ACHN (cell line): ENCODE measurements at regions not wholly inside any gene's neighbourhood (a gene's known extent, or its start where the extent isn't known, plus 50 kb on each side); places are given as distances from the start of the nearest gene placed in this dataset.
A peak's percentile ranks its signal among the peaks of the same experiment; 100 is the strongest.
"Not testable (repeated sequence)": the region's sequence is repeated elsewhere in the genome, so short reads cannot be mapped to it uniquely, and the experiment has no call there.

Experiments used
- DNase-seq: peaks from one replicate; pipeline ENCODE4 v3.0.0-alpha.2; 2015
- in situ Hi-C: cut with HindIII; loops from 2 replicates; pipeline ENCODE4 v1.10.0; 2017; ENCODE audit warnings: low sequenced_read_pairs, low pct_ligation_motif_present, low pct_unique_long_range_greater_than_20kb

DNA sequence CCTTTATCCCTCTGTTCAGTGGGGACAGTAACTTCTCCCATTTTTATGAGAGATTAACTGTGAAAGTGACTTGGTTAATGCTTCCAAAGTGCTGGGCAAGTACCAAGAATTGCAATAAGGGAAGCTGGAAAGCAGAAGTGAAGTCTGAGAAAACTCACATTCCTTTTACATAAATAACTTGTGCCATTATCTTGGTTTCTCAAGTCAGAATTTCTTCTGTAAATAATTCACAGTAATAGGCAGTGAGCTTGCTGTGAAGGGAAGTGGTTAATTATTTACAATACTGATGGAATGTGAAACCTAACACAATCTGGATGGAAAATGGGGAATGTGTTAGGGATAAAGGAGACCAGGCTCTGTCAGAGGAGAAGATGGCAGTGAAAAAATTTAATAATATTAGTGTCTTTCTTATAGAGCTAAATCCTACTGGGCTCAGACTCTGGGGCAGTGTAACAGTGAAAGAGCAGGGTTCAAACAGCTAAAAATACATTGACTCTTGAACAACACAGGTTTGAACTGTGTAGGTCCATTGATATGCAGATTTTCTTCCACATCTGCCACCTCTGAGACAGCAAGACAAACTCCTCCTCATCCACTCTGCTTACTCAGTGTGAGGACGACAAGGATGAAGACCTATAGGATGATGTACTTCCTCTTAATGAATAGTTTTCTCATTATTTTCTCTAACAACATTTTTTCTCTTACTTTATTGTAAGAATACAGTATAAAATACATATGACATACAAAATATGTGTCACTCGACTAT is 251.5 kb upstream of the ISX start:
- in situ Hi-C loops: no loop called here
- DNase-seq: peak; percentile 92

- no peak for DNase-seq
- in situ Hi-C loops: no loop called here
These were observed 236.5 kb upstream of the ISX start for GRCh38 chr22:34829485-34829884.

GRCh38 chr22:34834059-34834458 is 231.9 kb upstream of the ISX start:
- DNase-seq: no peak
- in situ Hi-C loops: no loop called here

GRCh38 chr22:34834541-34834940 is 231.4 kb upstream of the ISX start:
- DNase-seq, in situ Hi-C loops: not testable (repeated sequence)

- no peak for DNase-seq
- in situ Hi-C loops: no loop called here
These were observed 224.6 kb upstream of the ISX start for GRCh38 chr22:34841331-34841771.

DNA sequence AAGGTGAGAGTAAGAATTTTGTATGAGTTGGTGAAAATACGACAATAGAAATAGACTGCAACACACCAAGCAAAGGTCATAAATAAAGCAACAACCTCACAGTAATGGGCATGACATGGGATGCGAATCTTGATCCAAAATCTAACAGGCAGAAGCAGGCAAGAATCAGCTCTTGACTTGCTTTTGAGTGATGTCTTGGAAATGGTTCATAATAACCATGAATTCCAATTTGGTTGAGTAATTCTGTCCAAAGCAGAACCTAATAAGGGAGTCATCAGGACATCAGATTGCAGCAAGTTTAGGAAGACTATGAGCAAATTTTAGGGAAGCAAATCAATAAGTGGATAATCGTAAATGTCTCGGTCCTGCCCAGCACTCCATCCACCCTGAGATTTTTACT is 224.0 kb upstream of the ISX start:
- DNase-seq: no peak
- in situ Hi-C loops: no loop called here

GRCh38 chr22:34842630-34843029 is 223.3 kb upstream of the ISX start:
- in situ Hi-C loops: no loop called here
- DNase-seq: no peak

DNA sequence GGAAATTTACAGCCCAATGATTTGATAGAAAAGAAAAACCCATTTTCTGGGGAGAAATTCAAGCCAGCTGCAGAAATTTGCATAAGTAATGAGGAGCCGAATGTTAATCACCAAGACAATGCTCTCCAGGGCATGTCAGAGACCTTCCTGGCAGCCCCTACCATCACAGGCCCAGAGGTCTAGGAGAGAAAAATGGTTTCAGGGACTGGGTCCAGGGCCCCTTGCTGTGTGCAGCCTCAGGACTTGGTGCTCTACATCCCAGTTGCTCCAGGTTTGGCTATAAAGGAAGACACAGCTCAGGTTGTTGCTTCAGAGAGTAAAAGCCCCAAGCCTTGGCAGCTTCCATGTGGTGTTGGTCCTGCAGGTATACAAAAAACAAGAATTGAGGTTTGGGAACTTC is 222.2 kb upstream of the ISX start:
- in situ Hi-C loops, DNase-seq: not testable (repeated sequence)

GRCh38 chr22:34845391-34845790 is 220.6 kb upstream of the ISX start:
- DNase-seq: no peak
- in situ Hi-C loops: no loop called here

DNA sequence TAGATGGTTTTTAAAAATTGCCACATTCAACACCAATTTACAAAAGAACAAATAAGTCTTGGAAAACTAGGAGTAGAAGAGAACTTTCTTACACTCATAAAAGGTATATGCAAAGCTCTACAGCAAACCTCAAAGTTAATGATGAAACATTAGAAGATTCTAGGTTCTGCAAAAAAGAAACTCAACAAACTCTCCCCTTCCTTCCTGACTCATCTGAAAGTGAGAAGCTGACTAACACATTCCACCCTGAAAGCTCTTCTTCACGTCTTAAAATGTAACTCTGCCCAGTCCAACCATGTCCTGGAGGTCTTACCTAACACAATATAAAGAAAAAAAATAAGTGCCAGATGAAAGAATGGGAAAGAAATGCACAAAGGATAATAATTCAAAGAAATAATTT is 218.9 kb upstream of the ISX start:
- peak; percentile 47 for DNase-seq
- in situ Hi-C loops: no loop called here

DNA sequence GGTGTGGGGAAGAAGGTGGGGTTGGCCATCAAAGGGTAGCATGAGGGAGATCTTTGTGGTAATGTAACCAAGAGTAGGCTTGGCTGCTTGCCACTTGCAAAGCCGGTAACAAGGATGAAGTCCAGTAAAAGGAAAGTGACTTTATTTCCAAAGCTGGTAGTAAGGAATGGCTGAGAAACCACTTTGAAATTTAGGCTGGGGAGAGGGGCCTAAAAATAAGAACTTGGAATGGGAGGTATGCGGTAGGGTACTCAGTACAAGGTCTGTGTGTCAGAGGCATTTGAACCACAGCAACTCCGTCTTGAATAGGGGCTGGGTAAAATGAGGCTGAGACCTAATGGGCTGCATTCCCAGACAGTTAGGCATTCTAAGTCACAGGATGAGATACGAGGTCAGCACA is 216.0 kb upstream of the ISX start:
- in situ Hi-C loops: no loop called here
- DNase-seq: no peak

DNA sequence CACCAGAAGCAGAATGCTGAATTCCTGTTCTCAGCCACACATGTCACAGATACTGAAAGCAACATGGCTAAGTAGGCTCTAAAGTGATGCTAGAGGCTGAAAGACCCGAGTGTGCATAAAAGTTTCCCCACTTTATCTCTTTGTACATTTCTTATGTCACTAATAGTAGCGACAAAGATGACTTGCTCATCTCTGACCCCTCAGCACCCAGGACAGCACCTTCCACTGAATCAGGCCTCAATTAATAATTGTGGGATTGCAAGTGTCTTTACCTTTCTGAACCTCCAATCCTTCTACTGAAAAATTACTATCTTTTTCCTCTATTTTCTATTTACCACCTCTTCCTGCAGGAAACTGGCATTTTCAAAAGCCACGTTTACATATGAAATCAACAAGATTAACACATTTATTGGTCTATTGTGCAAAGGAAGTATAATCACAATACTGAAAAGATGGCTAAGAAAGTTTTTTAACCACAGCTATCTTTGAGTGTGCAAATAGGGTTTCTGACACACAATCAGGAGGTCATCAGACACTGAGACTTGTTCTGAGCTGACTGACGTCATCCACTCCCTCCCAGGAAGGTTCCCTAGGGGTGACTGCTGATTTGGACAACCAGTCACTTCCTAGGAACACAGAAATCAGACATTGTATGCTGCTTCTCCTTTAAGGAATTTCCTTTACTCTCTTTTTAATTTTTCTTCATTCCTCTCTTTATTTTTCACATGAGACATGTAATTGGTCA is 213.9 kb upstream of the ISX start:
- in situ Hi-C loops: no loop called here
- no peak for DNase-seq

- DNase-seq: no peak
- in situ Hi-C loops: no loop called here
These were observed 210.5 kb upstream of the ISX start for GRCh38 chr22:34855471-34855870.

GRCh38 chr22:34858066-34858465 is 207.9 kb upstream of the ISX start:
- DNase-seq: no peak
- in situ Hi-C loops: no loop called here

- in situ Hi-C loops: no loop called here
- no peak for DNase-seq
These were observed 204.2 kb upstream of the ISX start for GRCh38 chr22:34861787-34862186.

GRCh38 chr22:34866081-34866480 is 199.9 kb upstream of the ISX start:
- in situ Hi-C loops: no loop called here
- no peak for DNase-seq

GRCh38 chr22:34866495-34867131 is 199.3 kb upstream of the ISX start:
- DNase-seq: no peak
- in situ Hi-C loops: no loop called here

DNA sequence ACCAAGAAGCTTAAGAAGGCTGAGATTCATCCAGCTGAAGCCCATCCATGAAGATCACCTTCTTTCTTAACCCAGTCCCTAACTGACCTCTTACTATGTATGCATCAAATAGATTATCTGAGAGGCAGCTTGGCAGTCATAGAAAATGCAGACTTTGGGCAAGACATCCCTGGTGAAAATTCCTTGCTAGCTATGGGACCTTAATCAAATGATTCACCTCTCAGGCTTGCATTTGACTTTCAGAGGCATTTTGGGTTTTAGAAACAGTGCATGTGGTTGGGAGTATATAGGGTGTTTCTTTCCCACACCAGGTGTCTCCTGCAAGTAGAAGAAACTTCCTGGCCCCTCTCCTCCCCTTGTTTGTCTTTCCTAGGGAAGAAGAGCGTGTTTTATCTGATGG is 188.5 kb upstream of the ISX start:
- DNase-seq: no peak
- in situ Hi-C loops: no loop called here

GRCh38 chr22:34878171-34878570 is 187.8 kb upstream of the ISX start:
- in situ Hi-C loops: no loop called here
- DNase-seq: no peak

DNA sequence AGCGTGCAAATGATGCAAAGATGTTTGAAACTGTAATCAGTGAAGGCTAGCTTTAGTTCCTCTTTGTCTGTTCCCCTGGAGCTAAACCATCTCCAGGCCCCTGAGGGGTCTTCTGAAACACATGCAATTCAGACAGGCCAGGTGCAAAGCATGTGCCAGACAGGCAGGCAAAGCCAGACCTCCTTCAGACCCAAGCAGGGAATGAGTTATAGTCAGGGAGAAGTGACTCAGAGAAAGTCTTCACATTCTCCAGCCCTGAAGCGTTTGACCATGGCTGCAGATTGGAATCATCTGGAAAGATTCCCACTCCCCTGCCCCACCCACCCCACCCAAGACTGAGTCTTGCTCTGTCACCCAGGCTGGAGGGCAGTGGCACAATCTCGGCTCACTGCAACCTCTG is 187.0 kb upstream of the ISX start:
- in situ Hi-C loops: no loop called here
- DNase-seq: no peak
